Right lobe of liver (tissue), 4 donors: ENCODE measurements at regions not wholly inside any gene's neighbourhood (a gene's known extent, or its start where the extent isn't known, plus 50 kb on each side); places are given as distances from the start of the nearest gene placed in this dataset.

Experiments used
- CTCF ChIP-seq, 4 donors: fragments of 200-600 bp in 3 of 4; fragments of 450-650 bp in 1 of 4; IDR thresholded peaks; one replicate each; pipeline versions ENCODE4 v1.5.1 to v1.8.0; 2016 to 2022; ENCODE audit warnings: antibody characterized with exemption in 4 of 4, mild to moderate bottlenecking in 2 of 4
- POLR2A ChIP-seq: fragments of 450-650 bp; IDR thresholded peaks from one replicate; pipeline ENCODE4 v1.6.1; 2017; ENCODE audit warnings: antibody characterized with exemption, mild to moderate bottlenecking
- donor health status: DM: no; HTN: no; CAD: no.
- donor health status: DM: no; HTN: no; CAD: no.
- donor health status: DM: no; HTN: yes; CAD: no.

- TF ChIP-seq CTCF (IDR thresholded peaks at IDR 0.05), result no peak
- TF ChIP-seq POLR2A, result no peak
These were observed 467.8 kb downstream of the ZEB2 start for GRCh38 chr2:144052083-144052482.
